GM18508 (cell line): ENCODE measurements at regions not wholly inside any gene's neighbourhood (a gene's known extent, or its start where the extent isn't known, plus 50 kb on each side); places are given as distances from the start of the nearest gene placed in this dataset.

ENCODE experiments used
- ATAC-seq: cut with Tn5 transposase; IDR thresholded peaks from one replicate; pipeline ENCODE4 v1.9.1; 2021; ENCODE audit warnings: moderate number of reproducible peaks; ENCODE audit not compliant: insufficient read depth, unreplicated experiment

DNA sequence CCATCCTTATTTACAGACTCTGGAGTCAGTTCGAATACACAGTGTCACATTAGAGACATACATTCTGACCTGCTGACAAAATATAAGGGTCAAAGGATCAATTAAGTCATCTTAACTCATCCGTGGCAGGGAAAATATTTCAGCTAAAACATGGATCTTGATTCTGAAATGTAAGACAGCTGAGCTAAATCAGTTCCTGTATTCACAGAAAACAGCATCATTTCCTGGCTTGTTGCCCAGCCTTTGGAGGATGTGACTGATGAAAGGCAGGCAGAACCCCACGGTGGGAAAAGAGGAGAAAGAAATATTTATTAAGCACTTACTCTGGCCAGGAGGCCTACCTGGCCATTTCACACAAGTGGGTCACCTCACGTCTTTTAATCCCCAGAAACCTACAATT is 101.9 kb downstream of the GAS2L3 start:
- no peak for ATAC-seq

DNA sequence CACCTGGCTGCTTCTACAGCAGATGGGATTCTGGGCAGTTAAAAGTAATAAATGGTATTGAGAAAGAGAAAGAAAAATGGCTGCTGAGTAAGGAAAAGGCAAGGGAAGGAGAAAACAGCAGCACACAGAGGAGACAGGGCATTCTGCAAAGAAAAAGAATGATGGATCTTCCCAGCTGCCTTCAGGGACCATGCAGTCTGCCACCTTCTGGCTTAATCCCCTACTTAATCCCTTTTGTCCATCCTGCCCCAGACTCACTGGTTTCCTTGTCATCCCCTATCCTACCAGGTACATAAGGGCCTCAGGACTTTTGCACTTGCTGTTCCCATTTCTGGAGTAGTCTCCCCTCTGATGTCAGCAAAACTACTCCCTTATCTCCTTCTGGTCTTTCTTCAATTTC is 107.6 kb downstream of the GAS2L3 start:
- ATAC-seq: no peak

DNA sequence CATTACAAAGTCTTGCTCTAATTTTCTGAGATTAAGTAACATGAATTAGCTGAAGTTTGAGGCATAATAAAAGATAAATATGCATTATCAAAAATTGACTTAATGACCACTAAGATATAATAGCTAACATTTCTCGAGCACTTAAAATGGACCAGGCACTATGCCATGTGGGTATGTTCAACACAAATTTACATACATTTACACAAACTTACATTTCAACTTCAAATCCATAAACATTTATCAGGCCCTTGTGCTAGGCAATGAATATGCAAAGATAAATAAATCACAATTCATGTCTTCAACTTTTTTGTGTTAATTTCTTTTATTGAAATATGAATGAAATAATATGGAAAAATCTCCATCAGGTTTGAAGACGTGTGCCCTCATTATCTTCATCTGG is 108.7 kb downstream of the GAS2L3 start:
- no peak for ATAC-seq

DNA sequence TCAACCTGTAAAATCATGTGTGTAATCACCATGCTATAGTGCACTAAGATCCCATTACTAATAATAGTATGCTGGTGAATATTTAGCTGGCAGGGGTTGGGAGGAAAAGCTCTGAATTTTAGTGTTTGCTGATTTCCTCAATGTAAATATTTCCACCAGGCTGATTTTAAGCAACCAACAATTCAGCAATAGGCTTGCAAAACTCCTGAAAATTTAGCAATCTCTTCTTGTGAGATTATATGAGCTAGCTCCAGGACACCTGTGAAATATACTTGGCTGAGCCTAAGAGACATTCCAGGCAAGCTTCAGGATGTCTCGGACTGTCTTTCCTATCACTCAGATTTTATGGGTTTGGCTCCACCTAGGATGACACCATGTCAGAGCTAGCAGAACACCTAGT is 106.9 kb upstream of the ANO4 start:
- no peak for ATAC-seq

DNA sequence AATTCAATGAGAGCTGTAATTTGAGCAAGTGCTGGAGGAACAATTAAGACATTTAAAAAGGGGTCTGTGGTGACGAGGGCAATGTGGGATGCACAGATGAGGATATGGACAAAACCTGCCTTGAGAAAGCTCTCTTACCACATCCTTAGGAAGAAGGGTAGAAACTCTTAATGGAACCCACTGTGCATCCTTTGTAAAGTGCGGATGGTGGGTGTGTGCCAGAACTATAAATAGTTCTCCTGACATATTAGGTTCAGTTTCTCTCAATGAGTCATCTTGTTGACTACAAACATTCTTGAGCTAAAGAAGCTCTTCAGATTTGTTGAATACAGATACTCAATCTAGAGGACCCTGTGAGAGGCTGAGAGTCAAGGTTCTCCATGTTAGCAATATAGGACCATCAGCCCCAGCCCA is 106.1 kb upstream of the ANO4 start:
- no peak for ATAC-seq

DNA sequence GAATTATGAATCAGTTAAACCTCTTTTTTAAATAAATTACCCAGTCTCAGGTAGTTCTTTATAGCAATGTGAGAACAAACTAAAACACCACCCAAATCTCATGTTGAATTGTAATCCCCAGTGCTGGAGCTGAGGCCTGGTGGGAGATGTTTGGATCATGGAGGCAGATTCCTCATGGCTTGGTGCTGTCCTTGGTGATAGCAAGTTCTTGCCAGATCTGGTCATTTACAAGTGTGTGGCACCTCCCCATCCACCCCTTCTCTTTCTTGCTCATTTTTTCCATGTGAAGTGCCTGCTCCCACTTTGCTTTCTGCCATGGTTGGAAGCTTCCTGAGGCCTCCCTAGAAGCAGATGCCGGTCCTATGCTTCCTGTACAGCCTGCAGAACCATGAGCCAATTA is 102.1 kb upstream of the ANO4 start:
- no peak for ATAC-seq

DNA sequence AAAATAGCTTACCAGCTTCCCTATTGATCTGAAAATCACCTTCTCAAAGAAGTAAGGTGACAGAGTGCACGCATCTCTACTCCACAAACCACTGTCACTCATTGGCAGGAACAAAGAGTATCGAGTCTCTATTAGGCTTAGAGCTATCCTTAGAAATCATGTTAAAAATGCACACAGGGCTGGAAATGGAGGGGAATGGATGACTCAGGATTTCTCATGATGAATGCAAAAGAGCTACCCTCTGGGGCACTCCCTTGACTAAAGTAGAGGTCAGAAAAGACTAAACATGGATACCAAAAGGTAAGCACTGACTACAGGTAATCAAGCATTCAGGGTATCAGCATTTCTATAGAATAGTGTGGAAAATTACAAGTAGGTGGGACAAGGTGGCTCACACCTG is 96.1 kb upstream of the ANO4 start:
- no peak for ATAC-seq

DNA sequence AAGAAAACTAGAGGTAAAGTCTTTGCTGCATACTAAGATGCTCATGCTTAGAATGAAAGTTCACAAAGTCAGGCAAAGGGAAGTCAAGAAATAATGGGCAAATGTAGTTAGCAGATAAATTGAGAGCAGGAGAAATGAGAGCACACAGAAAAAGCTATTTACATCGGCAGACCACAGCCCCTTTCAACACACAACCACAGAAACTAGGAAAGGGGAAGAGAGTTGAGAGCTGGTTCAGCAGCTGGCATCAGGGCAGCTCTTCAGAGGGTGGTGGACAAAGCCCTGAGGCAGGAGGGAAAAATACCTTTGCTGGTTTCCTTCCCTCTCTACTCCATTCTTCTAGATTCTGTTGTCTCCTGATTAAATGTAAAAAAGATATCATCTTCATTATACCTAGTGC is 95.4 kb upstream of the ANO4 start:
- peak; percentile 93 for ATAC-seq

DNA sequence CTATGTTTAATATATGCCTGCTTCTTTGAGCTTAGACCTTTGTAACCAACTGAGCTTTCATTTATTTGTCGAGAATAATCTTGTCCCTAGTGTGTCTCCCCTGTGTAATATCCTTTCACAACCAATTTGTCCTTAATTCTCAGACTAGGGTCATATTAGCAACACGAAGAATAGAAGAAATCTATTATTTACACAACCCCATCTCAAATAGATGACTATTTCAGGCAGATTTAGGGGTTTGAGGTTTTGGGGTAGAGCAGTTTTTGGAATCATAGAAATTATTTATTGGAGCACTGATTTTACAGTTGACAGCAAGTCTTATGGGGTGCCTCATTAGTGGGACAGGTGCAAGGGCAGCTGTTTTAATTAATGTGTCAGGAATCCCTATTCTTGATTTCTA is 91.2 kb upstream of the ANO4 start:
- ATAC-seq: no peak

DNA sequence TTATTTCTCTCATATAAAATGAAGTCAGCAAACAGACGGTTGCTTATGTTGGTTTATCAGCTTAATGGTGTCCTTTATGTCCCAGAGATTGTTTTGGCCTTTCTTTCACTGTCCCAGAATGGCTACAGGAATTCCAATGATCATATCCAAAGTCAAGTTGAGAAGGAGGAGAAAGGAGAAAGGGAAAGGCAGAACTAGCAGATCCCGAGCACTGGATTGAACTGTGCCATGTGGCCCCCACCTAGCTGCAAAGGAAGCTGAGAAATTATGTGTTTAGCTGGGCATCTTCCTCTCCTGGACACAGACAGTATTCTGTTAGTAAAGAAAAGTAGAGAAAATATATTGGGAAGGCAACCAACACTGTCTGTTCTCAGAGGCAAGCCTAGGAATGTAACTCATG is 90.7 kb upstream of the ANO4 start:
- ATAC-seq: no peak

DNA sequence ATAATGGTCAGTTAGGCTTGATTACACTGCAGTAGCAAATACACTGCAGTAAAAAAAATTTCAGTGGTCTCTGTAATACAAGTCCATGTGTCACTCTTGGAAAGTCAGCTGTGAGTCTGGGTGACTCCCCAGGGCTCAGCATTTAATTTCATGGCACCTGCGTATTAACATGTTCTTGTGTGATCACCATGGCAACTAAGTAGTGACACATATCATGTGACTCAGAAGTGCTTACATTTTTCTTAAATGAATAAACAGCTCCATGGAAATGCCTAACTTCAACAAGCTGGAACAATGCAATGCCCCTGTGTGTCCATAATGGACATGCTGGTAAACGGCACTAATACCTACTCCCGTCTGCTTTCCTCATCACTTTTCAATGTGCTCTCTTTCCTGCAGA is 88.5 kb upstream of the ANO4 start:
- no peak for ATAC-seq

DNA sequence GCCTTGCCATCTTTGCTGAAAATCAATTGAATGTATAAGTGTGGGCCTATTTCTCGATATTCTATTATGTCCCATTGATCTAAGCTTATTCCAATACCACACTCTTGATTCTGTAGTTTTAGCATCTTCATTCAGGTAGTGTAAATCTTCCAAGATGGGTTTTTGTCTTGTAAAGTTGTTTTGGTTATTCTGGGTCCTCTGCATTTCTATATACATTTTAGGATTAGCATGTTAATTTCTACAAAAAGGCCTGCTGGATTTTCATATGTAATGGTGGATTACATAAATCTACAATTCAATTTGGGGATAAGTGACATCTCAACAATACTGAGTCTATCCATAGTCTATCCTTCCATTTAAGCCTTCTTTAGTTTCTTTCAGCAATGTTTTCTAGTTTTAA is 86.0 kb upstream of the ANO4 start:
- no peak for ATAC-seq

DNA sequence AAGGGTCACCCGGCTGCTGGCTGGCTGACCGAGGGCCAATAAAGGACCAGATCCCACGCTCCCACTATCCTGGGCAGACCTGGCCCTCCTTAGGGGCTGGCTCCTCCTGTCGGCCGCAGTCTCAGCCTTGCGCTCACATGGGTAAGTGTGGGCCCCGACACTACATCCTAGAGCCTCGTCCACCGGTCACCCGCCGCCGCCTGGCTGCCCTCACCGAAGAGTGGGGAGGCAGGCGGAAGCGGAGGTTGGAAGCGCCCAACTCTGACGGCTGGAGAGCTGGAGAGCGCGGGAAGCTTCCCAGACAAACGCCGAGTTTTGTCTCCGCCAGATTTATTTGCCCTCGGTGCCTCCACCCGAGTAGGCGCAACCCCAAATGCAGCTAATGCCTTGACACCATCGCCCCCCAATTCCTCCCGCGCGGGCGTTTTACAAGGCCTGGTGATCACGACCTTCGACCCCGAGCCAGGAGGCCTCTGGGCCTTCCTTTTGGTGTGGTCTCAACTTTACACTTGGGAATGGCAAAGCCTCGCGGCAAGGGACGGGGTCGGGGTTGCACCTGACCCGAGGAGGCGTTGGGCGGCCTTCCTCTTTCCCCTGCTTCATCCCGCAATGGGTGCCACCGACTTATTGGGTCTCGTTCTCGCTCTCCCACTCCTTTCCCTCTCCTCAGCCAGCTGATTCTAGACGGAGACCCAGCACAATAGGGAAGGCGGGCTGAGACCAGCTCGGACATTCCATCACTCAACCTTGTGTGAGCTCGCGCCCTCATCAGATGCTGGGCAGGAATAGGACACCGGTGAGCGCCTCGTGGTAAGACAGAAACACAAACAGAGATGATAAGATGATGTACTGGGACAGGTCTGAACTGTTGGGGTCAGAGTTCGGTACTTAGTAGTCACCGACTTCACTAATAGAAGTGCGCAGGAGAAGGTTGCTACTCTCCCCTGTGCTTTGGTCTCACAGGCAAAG is 78.3 kb upstream of the ANO4 start:
- no peak for ATAC-seq

DNA sequence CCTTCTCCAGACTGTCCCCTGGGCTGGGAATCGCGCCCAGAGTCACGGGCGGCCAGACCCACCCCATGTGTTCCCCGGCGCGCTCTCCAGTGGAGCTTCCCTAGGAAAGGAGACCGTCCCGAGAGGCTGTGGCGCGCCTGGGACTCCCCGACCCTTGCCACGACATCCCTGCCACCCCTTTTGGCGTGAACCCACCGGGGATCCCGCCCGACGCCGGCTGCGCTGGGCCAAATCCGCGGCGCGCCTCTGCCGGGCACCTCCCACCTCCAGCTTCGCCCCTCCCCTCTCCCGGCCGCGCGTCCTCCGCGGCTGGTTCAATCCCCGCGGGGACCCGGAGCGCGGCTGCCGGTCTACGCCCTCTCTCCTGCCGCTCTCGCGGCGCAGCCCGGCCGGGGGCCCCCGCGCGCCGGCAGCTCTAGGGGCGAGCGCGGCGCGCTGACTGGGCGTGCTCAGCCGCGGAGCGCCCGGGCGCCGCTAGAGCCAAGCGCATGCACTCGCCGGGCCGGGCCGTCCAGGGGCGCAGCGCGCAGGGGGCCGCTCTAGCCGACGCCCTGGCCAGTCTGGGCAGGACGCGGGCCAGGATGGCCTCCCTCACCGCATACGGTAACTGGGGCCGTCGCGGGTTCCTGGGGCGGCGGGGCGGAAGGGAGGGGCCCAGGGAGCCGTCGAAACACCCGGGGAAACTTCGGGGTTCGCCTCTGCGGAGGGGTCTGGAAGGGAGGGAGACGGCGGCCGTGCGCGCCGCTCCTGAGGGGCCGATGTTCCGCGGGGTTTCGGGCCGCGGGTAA is 77.4 kb upstream of the ANO4 start:
- ATAC-seq: no peak

DNA sequence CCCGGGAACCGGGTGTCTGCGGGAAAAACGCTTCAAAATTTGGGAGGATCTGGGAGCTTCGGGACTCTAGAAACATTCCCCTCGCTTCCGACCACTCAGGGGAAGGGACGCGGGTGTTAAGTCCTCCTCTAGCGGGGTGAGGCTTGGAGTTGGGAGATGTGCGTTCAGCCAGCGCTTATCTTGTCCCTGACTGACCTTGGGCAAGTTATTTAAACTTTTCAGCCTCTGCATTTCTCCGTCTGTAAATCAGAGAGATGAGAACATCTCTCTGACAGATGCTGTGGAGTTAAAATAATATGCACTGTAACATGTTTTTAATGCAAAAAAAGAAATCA is 76.9 kb upstream of the ANO4 start:
- no peak for ATAC-seq

DNA sequence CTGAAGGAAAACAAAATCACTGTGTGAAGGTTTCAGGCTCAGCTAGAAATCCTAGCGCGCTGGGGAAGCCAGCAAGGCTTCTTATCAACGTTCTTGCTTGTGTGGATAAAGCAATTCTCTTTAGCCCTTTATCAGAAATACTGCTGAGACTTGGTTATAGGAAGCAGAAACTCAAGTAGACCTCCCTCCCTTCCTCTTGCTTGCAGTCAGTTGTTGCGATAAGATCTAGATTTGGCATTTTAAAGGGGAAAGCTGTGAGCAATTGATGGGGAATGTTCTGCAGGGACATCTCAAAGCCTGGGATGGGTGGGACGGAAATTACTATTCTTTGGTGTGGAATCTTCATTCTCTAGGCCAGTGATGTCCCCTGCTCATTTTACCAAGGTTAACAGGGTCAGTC is 76.4 kb upstream of the ANO4 start:
- no peak for ATAC-seq

DNA sequence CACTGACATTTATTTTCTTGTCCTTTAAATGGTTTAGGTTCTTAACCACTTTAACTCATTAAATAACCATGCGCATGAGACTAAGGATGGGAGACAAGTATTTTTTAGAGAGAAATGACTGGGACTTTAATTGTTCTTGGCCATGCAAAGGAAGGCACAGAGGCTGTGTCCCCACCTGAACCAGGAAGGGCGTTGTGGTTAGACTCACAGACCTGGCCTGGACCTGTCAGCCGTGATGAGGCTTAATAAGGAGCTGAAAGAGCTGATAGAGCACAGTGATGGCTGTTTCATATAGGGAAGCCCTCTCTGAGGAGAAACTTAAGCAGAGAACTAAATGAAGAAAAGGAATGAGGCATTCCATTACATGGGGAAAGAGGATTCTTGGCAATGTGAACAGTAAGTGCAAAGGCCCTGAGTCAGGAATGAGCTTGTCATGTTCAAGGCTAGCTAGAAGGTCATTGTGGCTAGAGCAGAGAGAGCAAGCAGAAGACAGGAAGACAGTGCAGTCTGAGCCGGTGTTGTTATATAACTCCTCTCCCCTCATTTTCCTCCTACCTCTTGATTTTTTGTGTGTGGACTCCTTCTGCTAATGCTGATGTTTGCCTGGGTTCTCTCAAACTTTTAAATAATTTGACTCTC is 74.4 kb upstream of the ANO4 start:
- ATAC-seq: no peak

DNA sequence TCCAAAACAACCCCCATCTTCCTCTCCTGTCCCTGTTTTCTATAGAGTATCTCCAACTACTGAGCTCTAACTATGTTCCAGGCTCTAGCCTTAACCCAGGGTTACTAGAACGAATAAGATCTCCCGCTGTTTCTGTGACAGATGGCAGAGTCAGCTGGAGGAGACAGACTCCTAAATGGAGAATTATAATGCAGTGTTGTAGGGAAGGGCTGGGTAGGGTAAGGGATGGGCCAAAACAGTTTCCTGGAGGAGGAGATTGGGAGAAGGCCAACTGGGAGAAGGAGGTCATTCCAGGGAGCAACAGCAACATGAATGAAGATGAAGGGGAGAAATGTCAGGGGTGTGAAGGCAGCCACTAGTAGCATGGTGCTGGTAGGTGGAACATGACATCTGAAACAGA is 73.4 kb upstream of the ANO4 start:
- ATAC-seq: no peak

DNA sequence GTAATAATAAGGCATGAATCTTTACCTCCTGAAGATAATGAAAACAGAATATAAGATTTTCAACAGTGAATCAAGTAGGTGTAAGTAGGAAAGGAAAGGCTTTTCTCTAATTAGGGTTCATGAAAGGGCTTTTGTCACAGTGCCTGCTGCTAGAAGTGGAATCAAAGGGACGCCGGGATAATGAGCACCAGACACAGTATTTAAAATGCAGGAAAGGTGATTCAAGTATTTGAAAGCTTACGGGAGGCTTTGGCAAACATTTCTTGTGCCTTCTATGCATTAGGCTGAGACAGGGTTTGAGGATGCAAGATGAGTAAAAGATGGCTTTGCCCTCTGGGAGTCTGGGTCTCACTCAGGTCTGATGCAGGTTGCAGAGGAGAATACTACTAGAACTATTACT is 70.5 kb upstream of the ANO4 start:
- ATAC-seq: no peak

DNA sequence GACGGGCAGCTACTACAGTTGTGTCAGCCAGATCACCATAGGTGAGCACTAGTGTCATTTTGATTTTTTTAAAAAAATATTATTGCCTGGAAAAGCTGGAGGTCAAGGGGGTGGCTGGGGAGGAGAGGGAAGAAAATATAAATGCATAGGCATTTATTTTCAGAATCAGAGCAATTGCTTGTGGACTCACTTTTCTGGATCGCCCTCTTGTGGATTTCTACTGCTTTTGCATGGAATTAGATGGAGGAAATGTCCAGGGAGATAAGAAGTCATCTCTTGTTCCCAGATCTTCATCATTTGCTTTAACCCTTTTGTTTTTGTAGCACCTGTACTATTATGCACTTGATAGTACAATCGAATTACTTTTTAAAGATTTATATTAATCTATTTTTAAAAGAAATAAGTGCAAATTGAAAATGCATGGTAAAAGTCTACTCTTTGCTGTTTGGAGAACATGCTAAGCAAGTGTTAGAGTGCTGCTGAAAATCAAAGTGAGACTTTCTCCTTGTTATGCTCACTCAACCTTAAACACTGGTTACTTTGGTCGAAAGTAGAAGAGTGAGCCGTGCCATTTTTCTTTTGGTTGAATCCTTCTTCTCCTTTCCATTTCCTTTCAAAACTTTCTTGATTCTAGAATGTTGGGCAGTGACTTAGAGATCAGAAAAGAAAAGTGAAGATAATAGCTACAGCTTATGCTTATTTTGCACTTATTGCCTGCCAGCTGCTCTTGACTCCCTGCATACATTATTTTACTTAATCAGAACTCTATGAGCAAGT is 60.6 kb upstream of the ANO4 start:
- no peak for ATAC-seq

DNA sequence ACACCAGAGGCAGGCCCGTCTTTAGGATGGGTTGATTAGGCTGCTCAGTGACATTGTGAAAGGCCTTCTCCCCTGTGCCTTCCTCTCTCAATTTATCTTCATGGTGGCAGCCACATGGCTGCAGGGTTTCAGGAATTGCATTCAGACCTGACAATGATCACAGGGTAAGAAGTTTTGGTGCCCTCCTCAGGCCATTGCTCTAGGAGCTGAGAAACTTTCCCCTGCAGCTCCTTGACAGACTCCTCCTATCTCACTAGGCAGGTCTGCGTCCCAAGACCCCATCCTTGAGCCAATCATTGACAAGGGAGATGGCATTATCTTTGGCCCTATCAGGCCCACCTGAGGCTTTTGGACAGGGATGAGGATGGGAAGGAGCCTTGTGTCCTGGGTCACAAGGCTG is 57.4 kb upstream of the ANO4 start:
- ATAC-seq: no peak
